ENCODE measurements at regions not wholly inside any gene's neighbourhood (a gene's known extent, or its start where the extent isn't known, plus 50 kb on each side); places are given as distances from the start of the nearest gene placed in this dataset.

- no peak for DNase-seq (ENCODE audit: extremely low spot score)
- Histone ChIP-seq H3K27me3 (peaks cover 0 to 46% (median 0%) of the 10 kb centered on the region in 4 donors), H3K36me3 (no peaks in the 10 kb centered on the region), H3K9me3 (no peaks in the 10 kb centered on the region), H3K4me3 (no peak overlapping the region), H3K4me1 (peaks cover 0 to 4% (median 0%) of the 10 kb centered on the region in 4 donors), H3K27ac (replicated peaks in 1 of 4) (no peak overlapping the region)
- intact Hi-C loops (cut with DNase I): no loop called here
- 30% methylated on average over 16 of the region's 16 CpGs for WGBS
- no peak for TF ChIP-seq POLR2AphosphoS5 (IDR thresholded peaks at IDR 0.05)
- TF ChIP-seq EP300 (IDR thresholded peaks at IDR 0.05): no peak
- no peak for TF ChIP-seq POLR2A (IDR thresholded peaks at IDR 0.05; ENCODE audit: low read depth)
- TF ChIP-seq, protein P1, sequence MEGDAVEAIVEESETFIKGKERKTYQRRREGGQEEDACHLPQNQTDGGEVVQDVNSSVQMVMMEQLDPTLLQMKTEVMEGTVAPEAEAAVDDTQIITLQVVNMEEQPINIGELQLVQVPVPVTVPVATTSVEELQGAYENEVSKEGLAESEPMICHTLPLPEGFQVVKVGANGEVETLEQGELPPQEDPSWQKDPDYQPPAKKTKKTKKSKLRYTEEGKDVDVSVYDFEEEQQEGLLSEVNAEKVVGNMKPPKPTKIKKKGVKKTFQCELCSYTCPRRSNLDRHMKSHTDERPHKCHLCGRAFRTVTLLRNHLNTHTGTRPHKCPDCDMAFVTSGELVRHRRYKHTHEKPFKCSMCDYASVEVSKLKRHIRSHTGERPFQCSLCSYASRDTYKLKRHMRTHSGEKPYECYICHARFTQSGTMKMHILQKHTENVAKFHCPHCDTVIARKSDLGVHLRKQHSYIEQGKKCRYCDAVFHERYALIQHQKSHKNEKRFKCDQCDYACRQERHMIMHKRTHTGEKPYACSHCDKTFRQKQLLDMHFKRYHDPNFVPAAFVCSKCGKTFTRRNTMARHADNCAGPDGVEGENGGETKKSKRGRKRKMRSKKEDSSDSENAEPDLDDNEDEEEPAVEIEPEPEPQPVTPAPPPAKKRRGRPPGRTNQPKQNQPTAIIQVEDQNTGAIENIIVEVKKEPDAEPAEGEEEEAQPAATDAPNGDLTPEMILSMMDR (IDR thresholded peaks at IDR 0.05): no peak
Observed at GRCh38 chr19:32104153-32104849, 241.1 kb upstream of the ZNF507 start.

- Histone ChIP-seq H3K36me3 (no peaks in the 10 kb centered on the region), H3K4me1 (peaks cover 0 to 4% (median 0%) of the 10 kb centered on the region in 4 donors)
Observed at GRCh38 chr19:32104850-32105235, 240.6 kb upstream of the ZNF507 start.

DNA sequence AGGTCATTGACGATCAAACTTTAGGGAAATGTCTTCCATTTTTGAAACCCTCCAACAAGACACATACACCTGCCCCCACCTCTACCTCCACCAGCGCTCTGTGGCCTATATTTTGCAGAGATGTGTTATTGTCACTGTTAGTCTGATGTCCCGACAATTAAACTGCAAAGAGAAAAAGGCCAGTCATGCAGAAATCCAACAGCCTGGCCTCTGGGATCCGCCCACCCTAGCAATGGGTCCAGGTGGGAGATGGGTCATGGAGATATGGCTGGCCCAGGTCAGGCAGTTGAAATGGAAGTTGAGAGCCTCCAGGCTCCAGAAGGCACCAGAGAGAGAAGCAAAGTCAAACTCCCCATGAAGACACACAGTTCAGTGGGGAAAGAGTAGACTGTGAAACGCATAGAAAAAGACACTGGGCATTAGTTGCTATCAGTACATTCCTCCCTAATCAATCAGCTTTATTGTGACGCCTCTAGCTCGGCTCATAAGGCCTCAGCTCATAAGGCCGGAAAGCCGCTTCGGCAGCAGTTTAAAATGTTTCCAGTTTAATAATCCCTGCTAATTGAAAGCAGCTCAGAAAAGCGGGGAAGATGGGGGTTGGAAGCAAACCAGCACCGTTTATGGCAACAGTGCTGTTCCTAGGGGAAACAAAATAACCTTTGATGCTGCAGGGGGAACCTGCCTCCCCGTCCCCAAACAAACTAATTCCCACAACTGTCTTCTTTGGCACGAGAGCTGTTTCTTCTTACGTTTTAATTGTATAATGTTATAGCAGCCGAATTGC lies 239.7 kb upstream of the ZNF507 start:
- intact Hi-C loops (cut with DNase I): no loop called here
- no peak for DNase-seq (ENCODE audit: extremely low spot score)
- Histone ChIP-seq H3K27me3 (peaks cover 0 to 55% (median 0%) of the 10 kb centered on the region in 4 donors), H3K9me3 (no peaks in the 10 kb centered on the region), H3K4me1 (peaks cover 0 to 4% (median 0%) of the 10 kb centered on the region in 4 donors), H3K36me3 (no peaks in the 10 kb centered on the region), H3K4me3 (no peak overlapping the region), H3K27ac (replicated peaks in 1 of 4) (no peak overlapping the region)
- WGBS: 84% methylated on average over 16 of the region's 16 CpGs
- TF ChIP-seq EP300 (IDR thresholded peaks at IDR 0.05) (no peak), POLR2AphosphoS5 (IDR thresholded peaks at IDR 0.05) (no peak), POLR2A (IDR thresholded peaks at IDR 0.05; ENCODE audit: low read depth) (no peak)
- TF ChIP-seq, protein P1 (IDR thresholded peaks at IDR 0.05): no peak

More at GRCh38 chr19:32104850-32105235, 240.6 kb upstream of the ZNF507 start:
- H3K4me3 ChIP-seq: no peak overlapping the region
- H3K27me3 ChIP-seq: peaks cover 0 to 46% (median 0%) of the 10 kb centered on the region in 4 donors
- H3K27ac ChIP-seq (replicated peaks in 1 of 4): no peak overlapping the region
- H3K9me3 ChIP-seq: no peaks in the 10 kb centered on the region
- intact Hi-C loops (cut with DNase I): no loop called here
- DNase-seq (ENCODE audit: extremely low spot score): no peak
- TF ChIP-seq POLR2AphosphoS5 (IDR thresholded peaks at IDR 0.05) (no peak), EP300 (IDR thresholded peaks at IDR 0.05) (no peak), POLR2A (IDR thresholded peaks at IDR 0.05; ENCODE audit: low read depth) (no peak)
- TF ChIP-seq, protein P1 (IDR thresholded peaks at IDR 0.05): no peak
- WGBS: 65% methylated on average over 8 of the region's 8 CpGs

- Histone ChIP-seq H3K36me3 (no peaks in the 10 kb centered on the region), H3K9me3 (peaks cover 0 to 13% (median 4%) of the 10 kb centered on the region in 4 donors), H3K27me3 (peaks cover 0 to 31% (median 0%) of the 10 kb centered on the region in 4 donors), H3K4me1 (no peaks in the 10 kb centered on the region), H3K4me3 (no peak overlapping the region), H3K27ac (replicated peaks in 1 of 4) (no peak overlapping the region)
- TF ChIP-seq EP300 (IDR thresholded peaks at IDR 0.05): no peak
- no peak for TF ChIP-seq POLR2AphosphoS5 (IDR thresholded peaks at IDR 0.05)
- intact Hi-C loops (cut with DNase I): no loop called here
- no peak for DNase-seq (ENCODE audit: extremely low spot score)
- WGBS: 90% methylated on average over 4 of the region's 4 CpGs
Observed at GRCh38 chr19:32122258-32122657, 223.2 kb upstream of the ZNF507 start.

DNA sequence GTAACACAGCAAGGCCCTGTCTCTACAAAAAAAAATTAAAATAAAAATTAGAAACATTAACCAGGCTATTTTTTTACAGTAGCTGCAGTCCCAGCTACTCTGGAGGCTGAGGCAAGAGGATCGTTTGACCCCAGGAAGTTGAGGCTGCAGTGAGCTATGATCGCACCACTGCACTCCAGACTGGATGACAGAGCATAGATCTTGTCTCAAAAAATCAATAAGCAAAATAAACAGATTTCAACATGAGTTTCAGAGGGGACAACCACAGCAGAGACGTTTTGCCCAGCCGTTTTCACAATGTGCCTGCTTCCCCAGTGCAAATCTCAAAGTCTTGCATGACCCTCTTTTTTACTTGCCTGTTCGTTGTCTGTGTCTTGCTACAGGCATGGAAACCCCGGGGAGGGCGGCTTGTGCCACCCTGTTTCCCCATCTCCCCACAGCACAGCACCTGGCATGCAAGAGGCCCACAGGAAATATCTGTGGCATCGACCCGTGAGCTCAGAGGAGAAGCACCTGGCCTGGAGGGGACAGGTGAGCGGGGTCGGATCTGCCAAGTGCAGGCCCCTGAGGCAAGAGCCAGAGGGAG lies 222.0 kb upstream of the ZNF507 start:
- H3K4me1 ChIP-seq: no peaks in the 10 kb centered on the region
- H3K27ac ChIP-seq (replicated peaks in 1 of 4): no peak overlapping the region
- intact Hi-C loops (cut with DNase I): no loop called here
- no peaks in the 10 kb centered on the region for H3K36me3 ChIP-seq
- TF ChIP-seq, protein P1 (IDR thresholded peaks at IDR 0.05): no peak
- no peak for TF ChIP-seq EP300 (IDR thresholded peaks at IDR 0.05)
- TF ChIP-seq POLR2A (IDR thresholded peaks at IDR 0.05; ENCODE audit: low read depth): no peak
- TF ChIP-seq POLR2AphosphoS5 (IDR thresholded peaks at IDR 0.05): no peak
- WGBS: 83% methylated on average over 11 of the region's 11 CpGs
- H3K27me3 ChIP-seq: peaks cover 0 to 31% (median 0%) of the 10 kb centered on the region in 4 donors
- no peak overlapping the region for H3K4me3 ChIP-seq
- peak; percentile 87 for DNase-seq (ENCODE audit: extremely low spot score)
- H3K9me3 ChIP-seq: peaks cover 0 to 1% (median 0%) of the 10 kb centered on the region in 4 donors

All from esophagus muscularis mucosa (tissue), 4 donors.